Ramos (cell line): ENCODE measurements at regions not wholly inside any gene's neighbourhood (a gene's known extent, or its start where the extent isn't known, plus 50 kb on each side); places are given as distances from the start of the nearest gene placed in this dataset.
"Not testable (repeated sequence)": the region's sequence is repeated elsewhere in the genome, so short reads cannot be mapped to it uniquely, and the experiment has no call there.

Experiments used
- in situ Hi-C: fragments of 300-500 bp; cut with MboI; formaldehyde crosslinking; loops from one replicate; pipeline ENCODE4 v1.14.3; 2022; ENCODE audit warnings: low sequenced_read_pairs; ENCODE audit not compliant: unreplicated experiment

DNA sequence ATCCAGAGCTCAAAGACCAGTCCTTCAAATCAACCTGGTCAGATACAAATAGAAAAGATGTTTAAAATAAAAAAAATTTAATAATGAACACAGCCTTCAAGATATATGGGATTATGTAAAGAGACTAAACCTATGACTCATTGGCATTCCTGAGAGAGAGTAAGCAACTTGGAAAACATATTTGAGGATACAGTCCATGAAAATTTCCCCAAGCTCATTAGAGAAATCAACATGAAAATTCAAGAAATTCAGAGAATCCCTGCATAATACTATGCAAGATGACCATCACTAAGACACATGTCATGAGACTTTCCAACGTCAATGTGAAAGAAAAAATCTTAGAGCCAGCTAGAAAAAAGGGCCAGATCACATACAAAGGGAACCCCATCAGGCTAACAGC, 512.9 kb upstream of the PTGER4 start:
- in situ Hi-C loops: no loop called here

- in situ Hi-C loops: no loop called here
Measured at GRCh38 chr5:40165789-40166728, 513.7 kb upstream of the PTGER4 start.

DNA sequence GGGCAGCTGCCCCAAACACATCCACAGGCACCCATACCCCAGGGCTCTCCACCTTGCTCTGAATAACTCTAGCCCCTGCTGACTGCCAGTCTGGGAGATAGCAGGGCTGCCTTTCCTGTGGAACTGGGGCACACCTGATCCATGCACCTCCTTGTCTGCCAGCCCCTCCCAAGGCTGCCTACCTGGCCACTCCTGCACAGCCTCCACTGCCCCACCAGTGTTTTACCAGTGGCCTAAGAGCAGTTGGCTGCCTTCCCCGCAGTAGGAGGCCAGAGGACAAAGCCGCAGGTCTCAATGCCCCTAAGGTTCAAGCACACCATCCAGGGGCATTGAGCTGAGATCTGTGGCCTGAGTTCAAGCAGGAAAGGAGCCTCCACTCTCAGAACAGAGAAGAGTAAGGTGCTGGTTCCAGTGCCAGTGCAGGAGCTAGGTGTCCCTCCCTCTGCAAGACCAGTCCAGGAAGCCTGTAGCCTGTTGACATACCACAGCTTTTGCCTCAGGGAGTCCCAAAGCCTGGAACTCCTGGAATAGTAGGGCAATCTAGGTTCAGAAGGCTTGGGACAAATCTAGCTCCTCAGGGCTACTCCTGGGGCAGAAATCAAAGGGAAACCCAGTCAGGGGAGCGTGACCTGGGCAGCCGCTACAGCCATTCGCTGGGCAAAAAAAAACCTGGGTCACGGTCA, 514.5 kb upstream of the PTGER4 start:
- in situ Hi-C loops: no loop called here

DNA sequence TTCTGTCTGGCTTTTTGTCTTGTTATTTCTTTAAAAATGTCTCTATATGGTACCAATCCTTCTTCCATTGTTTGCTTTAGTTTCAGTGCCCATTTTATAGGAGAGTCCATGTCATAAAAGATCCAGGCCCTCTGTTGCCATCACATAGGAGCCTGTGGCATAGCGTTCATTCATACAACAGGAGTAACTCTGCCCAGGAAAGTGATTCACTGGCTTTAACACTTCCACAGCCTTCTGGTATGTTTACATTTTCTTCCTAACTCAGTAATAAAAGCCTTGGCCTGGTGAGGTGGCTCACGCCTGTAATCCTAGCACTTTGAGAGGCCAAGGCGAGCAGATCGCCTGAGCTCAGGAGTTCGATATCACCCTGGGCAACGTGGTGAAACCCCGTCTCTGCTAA, 519.3 kb upstream of the PTGER4 start:
- in situ Hi-C loops: no loop called here

GRCh38 chr5:40154194-40154593, 525.5 kb upstream of the PTGER4 start:
- in situ Hi-C loops: no loop called here

DNA sequence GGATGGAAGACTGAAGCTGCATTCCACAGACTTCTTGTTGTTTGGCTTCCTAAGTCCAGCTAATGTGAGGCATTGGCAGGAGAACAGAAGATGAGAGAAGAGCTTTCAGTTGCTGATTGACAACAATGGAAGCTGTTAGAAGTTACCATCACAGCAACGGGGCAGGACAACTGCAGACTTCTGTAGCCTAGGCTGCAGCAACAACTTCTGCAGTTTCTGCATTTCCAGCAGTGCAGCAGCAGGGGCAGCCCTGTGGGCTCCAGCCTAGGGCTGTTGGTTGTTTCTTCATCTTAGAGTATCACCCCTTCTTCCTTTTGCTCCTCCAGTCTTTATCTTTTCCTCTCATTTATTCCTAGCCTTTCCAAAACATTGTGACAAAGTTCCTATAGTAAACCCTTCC, 528.8 kb upstream of the PTGER4 start:
- in situ Hi-C loops: no loop called here

- in situ Hi-C loops: no loop called here
Measured at GRCh38 chr5:40141896-40142295, 537.8 kb upstream of the PTGER4 start.

DNA sequence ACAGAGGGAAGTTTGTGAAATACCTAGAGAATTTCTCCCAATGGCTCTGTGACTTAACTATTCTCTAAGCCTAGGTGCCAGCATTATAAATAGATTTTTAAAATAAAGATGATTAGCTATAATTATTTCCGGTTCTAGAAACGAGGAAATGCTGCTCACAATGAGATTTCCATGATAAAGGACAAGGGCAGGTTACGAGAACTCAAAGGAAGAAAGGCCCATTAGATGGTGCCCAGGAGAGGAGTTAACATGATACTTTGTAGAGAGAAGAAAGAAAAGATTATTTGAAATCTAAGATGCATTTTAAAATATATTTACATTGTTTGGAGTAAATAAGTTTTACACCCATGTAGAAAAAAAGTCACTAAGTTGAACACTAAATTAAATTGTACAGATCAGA, 538.3 kb upstream of the PTGER4 start:
- in situ Hi-C loops: no loop called here

- in situ Hi-C loops: no loop called here
Measured at GRCh38 chr5:40137223-40137622, 542.5 kb upstream of the PTGER4 start.

GRCh38 chr5:40134883-40135520, 544.7 kb upstream of the PTGER4 start:
- in situ Hi-C loops: no loop called here

- in situ Hi-C loops: no loop called here
Measured at GRCh38 chr5:40124367-40124766, 555.3 kb upstream of the PTGER4 start.

DNA sequence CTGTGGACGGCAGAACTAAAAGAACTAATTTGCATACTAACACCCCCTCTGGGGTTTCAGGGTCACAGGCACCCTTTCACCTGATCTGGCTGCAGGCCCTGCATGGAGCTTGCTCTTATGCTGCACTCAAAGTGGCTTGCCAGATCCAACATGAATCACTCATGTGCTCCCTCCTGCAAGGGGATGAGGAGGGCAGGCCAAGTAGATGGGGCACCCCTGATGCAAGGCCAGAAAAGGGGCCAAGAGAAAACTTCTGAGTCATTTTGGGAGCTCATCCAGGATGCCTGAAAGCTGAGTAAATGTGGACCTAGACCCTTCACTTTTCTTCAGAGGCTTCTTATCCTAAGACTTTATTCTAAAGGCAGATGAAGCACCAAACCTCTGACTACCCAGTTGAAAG, 558.5 kb upstream of the PTGER4 start:
- in situ Hi-C loops: no loop called here

- in situ Hi-C loops: no loop called here
Measured at GRCh38 chr5:40112875-40113274, 566.8 kb upstream of the PTGER4 start.

- in situ Hi-C loops: not testable (repeated sequence)
Measured at GRCh38 chr5:40111036-40111435, 568.7 kb upstream of the PTGER4 start.

- in situ Hi-C loops: not testable (repeated sequence)
Measured at GRCh38 chr5:40108764-40109390, 570.8 kb upstream of the PTGER4 start.

GRCh38 chr5:40107786-40108185, 571.9 kb upstream of the PTGER4 start:
- in situ Hi-C loops: not testable (repeated sequence)

DNA sequence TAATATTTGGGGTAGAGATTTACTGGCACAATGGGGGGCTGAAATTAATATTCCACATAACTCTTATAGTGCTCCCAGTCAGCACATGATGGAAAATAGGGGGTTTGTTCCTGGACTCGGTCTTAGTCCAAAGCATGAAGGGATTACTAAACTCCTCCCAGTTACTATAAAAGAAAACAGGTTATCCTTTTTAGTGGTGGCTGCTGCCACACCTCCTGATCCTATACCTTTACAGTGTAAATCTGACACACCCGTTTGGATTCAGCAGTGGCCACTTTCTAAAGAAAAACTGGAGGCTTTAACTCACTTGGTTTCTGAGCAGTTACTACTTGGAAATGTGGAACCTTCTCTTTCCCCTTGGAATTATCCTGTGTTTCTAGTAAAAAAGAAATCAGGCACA, 572.9 kb upstream of the PTGER4 start:
- in situ Hi-C loops: no loop called here

DNA sequence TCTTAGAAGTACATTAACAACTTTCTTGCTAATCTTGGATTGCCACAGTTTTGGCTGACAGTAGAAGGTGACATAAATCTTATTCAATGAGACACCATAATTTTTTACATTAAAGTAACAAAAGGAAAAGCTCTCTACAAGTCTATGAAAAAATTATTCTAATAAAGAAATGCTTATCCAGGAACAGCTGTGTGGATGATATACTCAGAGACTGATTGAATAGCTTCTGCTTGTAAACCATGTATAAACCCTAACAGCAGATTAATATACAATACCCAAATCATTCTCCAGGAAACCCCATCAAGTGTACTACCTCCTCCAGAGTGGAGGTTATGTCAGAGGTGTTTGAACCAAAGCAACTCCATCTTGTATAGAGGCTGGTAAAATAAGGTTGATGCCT, 581.4 kb upstream of the PTGER4 start:
- in situ Hi-C loops: no loop called here

GRCh38 chr5:40093550-40093949, 586.2 kb upstream of the PTGER4 start:
- in situ Hi-C loops: no loop called here

DNA sequence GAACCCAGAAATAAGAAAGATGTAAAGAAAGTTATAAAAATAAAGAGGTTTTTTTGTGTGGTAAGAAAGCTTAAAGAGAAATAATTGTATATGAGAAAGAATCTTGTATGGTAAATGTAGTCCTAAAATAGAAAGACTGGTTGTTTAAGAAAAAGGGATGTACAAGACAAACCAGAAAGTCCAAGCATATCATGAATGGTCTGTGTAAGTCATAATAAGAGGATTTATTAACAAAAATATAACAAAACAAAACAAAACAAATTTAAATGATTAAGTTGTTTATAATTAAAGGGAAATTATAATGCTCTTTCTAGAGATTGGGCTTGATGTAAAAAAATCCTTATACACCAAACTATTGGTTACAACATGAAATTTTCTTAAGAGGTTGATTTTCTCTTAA, 590.4 kb upstream of the PTGER4 start:
- in situ Hi-C loops: no loop called here

DNA sequence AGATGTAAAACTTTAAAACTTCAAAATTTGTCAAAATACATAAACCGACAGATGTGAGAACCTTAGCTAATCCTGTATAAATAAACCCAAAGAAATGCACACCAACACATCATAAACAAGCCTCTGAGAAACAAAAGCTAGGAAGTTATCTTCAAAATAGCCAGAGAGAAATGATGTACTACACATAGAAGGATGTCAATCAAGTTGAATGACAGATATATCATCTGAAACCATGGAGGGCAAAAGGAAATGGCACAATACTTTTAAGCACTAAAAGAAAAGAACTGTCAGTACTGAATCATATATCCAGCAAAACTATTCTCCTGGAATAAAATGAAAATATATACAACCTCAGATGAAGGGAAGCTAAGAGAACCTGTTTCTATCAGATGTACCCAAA, 595.1 kb upstream of the PTGER4 start:
- in situ Hi-C loops: no loop called here
